DOHH2 (cell line): ENCODE measurements at regions not wholly inside any gene's neighbourhood (a gene's known extent, or its start where the extent isn't known, plus 50 kb on each side); places are given as distances from the start of the nearest gene placed in this dataset.

Experiments used
- CTCF ChIP-seq: fragments of 200-600 bp; sonication (generic); IDR thresholded peaks from one replicate; pipeline ENCODE4 v1.5.1; 2014; ENCODE audit warnings: antibody characterized with exemption, mild to moderate bottlenecking, low read depth, low read length; ENCODE audit not compliant: poor library complexity, severe bottlenecking
- EZH2phosphoT487 ChIP-seq: fragments of 200-600 bp; sonication (generic); IDR thresholded peaks from 2 replicates; pipeline ENCODE4 v1.6.1; 2017; ENCODE audit warnings: borderline replicate concordance, mild to moderate bottlenecking, antibody characterized with exemption, low read length, moderate library complexity, mixed read lengths

GRCh38 chr13:83722443-83722842 is 159.8 kb downstream of the SLITRK1 start:
- no peak for TF ChIP-seq CTCF
- TF ChIP-seq EZH2phosphoT487: no peak
